H1 (cell line): ENCODE measurements at regions not wholly inside any gene's neighbourhood (a gene's known extent, or its start where the extent isn't known, plus 50 kb on each side); places are given as distances from the start of the nearest gene placed in this dataset.
A peak's percentile ranks its signal among the peaks of the same experiment; 100 is the strongest.

ENCODE experiments used
- CTCF ChIA-PET: fragments of 300-600 bp; sonication (Branson Sonifier 250); formaldehyde crosslinking; loops from one replicate; lab custom pipeline; 2021; ENCODE audit not compliant: partially characterized antibody; lab: Charles Lee
- POLR2A ChIA-PET: fragments of 300-600 bp; sonication (Branson Sonifier 250); formaldehyde crosslinking; loops from one replicate; lab custom pipeline; 2021; ENCODE audit warnings: inconsistent platforms; ENCODE audit not compliant: partially characterized antibody; lab: Charles Lee
- DNase-seq, 2 experiments: peaks; one replicate each; pipeline versions ENCODE4 v3.0.0 to v3.0.0-alpha.2; 2010 to 2022; ENCODE audit warnings: low spot score in 2 of 2, low read depth in 1 of 2, mixed read lengths in 1 of 2
- FAIRE-seq: peaks from 2 replicates; lab custom pipeline; 2011; peaks lifted over from hg19 to GRCh38; lab: Jason Lieb, UNC
- H2AFZ ChIP-seq: 2 replicates; pipeline ENCODE4 v1.8.1; 2012; ENCODE audit warnings: low read length, inconsistent platforms
- H2AK5ac ChIP-seq: 2 replicates; pipeline ENCODE4 v1.6.1; 2013; ENCODE audit warnings: low read depth, low read length
- H2BK120ac ChIP-seq: replicated peaks from 2 replicates; pipeline ENCODE3; 2013; ENCODE audit warnings: low read depth, low read length, inconsistent platforms
- H2BK12ac ChIP-seq: 2 replicates; pipeline ENCODE4 v1.6.1; 2013; ENCODE audit warnings: low read depth, low read length
- H2BK15ac ChIP-seq: 2 replicates; pipeline ENCODE4 v1.6.1; 2013; ENCODE audit warnings: low read length
- H2BK20ac ChIP-seq: 2 replicates; pipeline ENCODE4 v1.6.1; 2013; ENCODE audit warnings: low read length
- H2BK5ac ChIP-seq: 2 replicates; pipeline ENCODE4 v1.6.1; 2013; ENCODE audit warnings: low read depth, low read length
- H3K14ac ChIP-seq: 2 replicates; pipeline ENCODE4 v1.6.1; 2013; ENCODE audit warnings: inconsistent platforms; ENCODE audit not compliant: insufficient read length
- H3K18ac ChIP-seq: 2 replicates; pipeline ENCODE4 v1.6.1; 2013; ENCODE audit warnings: low read length; ENCODE audit errors: extremely low read depth
- H3K23ac ChIP-seq: 2 replicates; pipeline ENCODE4 v1.6.1; 2013; ENCODE audit warnings: inconsistent platforms; ENCODE audit not compliant: insufficient read length
- H3K23me2 ChIP-seq: 2 replicates; pipeline ENCODE4 v1.6.1; 2013; ENCODE audit warnings: low read depth, low read length
- H3K27ac ChIP-seq: 2 replicates; pipeline ENCODE4 v1.6.1; 2011; ENCODE audit warnings: low read depth, low read length, inconsistent platforms
- H3K27me3 ChIP-seq, 4 experiments: replicated peaks in 1 of 4; 1 replicate in 1 of 4; 2 replicates in 3 of 4; pipeline versions ENCODE4 v1.6.1 to v1.8.1; 2011 to 2013; ENCODE audit warnings: low read length in 3 of 4, mild to moderate bottlenecking in 3 of 4, inconsistent platforms in 2 of 4, mixed read lengths in 2 of 4, moderate library complexity in 1 of 4; ENCODE audit not compliant: control insufficient read depth in 3 of 4, insufficient read depth in 3 of 4; ENCODE audit errors: extremely low read depth in 1 of 4
- H3K36me3 ChIP-seq, 4 experiments: 2 replicates each; pipeline versions ENCODE4 v1.6.1 to v1.8.1; 2011 to 2013; ENCODE audit warnings: mild to moderate bottlenecking in 4 of 4, low read length in 3 of 4, moderate library complexity in 2 of 4, control low read depth in 1 of 4, inconsistent platforms in 1 of 4; ENCODE audit not compliant: insufficient read depth in 4 of 4, control insufficient read depth in 2 of 4
- H3K4ac ChIP-seq: replicated peaks from 2 replicates; pipeline ENCODE3; 2013; ENCODE audit warnings: low read length, low read depth, mixed read lengths, inconsistent platforms; ENCODE audit not compliant: insufficient read length
- H3K4me1 ChIP-seq, 4 experiments: replicated peaks in 1 of 4; 1 replicate in 1 of 4; 2 replicates in 3 of 4; pipeline versions ENCODE4 v1.6.1 to v1.8.1; 2011 to 2013; ENCODE audit warnings: low read length in 3 of 4, inconsistent platforms in 2 of 4, mixed read lengths in 1 of 4; ENCODE audit not compliant: insufficient read depth in 4 of 4, control insufficient read depth in 3 of 4
- H3K4me2 ChIP-seq, 2 experiments: 2 replicates each; pipeline versions ENCODE4 v1.6.1 to v1.8.1; 2011 to 2013; ENCODE audit warnings: low read depth in 2 of 2, low read length in 2 of 2, control low read depth in 1 of 2, inconsistent platforms in 1 of 2, mild to moderate bottlenecking in 1 of 2; ENCODE audit not compliant: insufficient read depth in 1 of 2
- H3K4me3 ChIP-seq, 4 experiments: fragments of 200-600, 300-600 bp in 1 of 4; sonication (generic), shearing (Covaris generic), sonication (Bioruptor Twin) in 1 of 4; 2 replicates each; pipeline versions ENCODE4 v1.5.1 to v1.8.1; 2011 to 2016; ENCODE audit warnings: low read length in 4 of 4, low read depth in 3 of 4, control low read depth in 2 of 4, inconsistent platforms in 2 of 4, mild to moderate bottlenecking in 2 of 4, mixed read lengths in 1 of 4, moderate library complexity in 1 of 4; ENCODE audit not compliant: insufficient read depth in 2 of 4; ENCODE audit errors: extremely low read depth in 1 of 4
- H3K56ac ChIP-seq: replicated peaks from 2 replicates; pipeline ENCODE3; 2013; ENCODE audit warnings: low read depth, mild to moderate bottlenecking, mixed read lengths, low read length, inconsistent platforms; ENCODE audit not compliant: insufficient read length
- H3K79me1 ChIP-seq: 2 replicates; pipeline ENCODE4 v1.6.1; 2013; ENCODE audit warnings: low read depth, low read length, control low read depth
- H3K79me2 ChIP-seq, 2 experiments: 2 replicates each; pipeline versions ENCODE4 v1.6.1 to v1.8.1; 2012 to 2013; ENCODE audit warnings: low read length in 2 of 2, mild to moderate bottlenecking in 2 of 2, inconsistent platforms in 1 of 2; ENCODE audit not compliant: insufficient read depth in 2 of 2, control insufficient read depth in 1 of 2
- H3K9ac ChIP-seq, 4 experiments: replicated peaks in 1 of 4; 1 replicate in 1 of 4; 2 replicates in 3 of 4; pipeline versions ENCODE4 v1.6.1 to v1.8.1; 2011 to 2013; ENCODE audit warnings: low read depth in 3 of 4, low read length in 3 of 4, control low read depth in 2 of 4, mild to moderate bottlenecking in 2 of 4, moderate library complexity in 2 of 4, inconsistent platforms in 1 of 4; ENCODE audit errors: extremely low read depth in 1 of 4
- H3K9me3 ChIP-seq, 2 experiments: 2 replicates each; pipeline versions ENCODE4 v1.6.1 to v1.8.1; 2012 to 2013; ENCODE audit warnings: mild to moderate bottlenecking in 2 of 2, moderate library complexity in 2 of 2, control low read depth in 1 of 2, inconsistent platforms in 1 of 2, low read depth in 1 of 2, low read length in 1 of 2, mixed read lengths in 1 of 2; ENCODE audit not compliant: insufficient read depth in 2 of 2
- H4K20me1 ChIP-seq, 2 experiments: replicated peaks in 1 of 2; 2 replicates each; pipeline versions ENCODE3 to v1.8.1; 2011 to 2013; ENCODE audit warnings: inconsistent platforms in 2 of 2, low read length in 2 of 2, mild to moderate bottlenecking in 1 of 2; ENCODE audit not compliant: insufficient read depth in 2 of 2, control insufficient read depth in 1 of 2
- H4K5ac ChIP-seq: 2 replicates; pipeline ENCODE4 v1.6.1; 2013; ENCODE audit warnings: low read length, low read depth, mixed read lengths, inconsistent platforms; ENCODE audit not compliant: insufficient read length
- H4K8ac ChIP-seq: 2 replicates; pipeline ENCODE4 v1.8.0; 2013; ENCODE audit warnings: mild to moderate bottlenecking, moderate library complexity, low read length, inconsistent platforms; ENCODE audit not compliant: insufficient read depth; ENCODE audit errors: extremely low read depth
- H4K91ac ChIP-seq: replicated peaks from 2 replicates; pipeline ENCODE3; 2013; ENCODE audit warnings: low read length, mixed read lengths, inconsistent platforms; ENCODE audit not compliant: insufficient read length
- ATF2 ChIP-seq: IDR thresholded peaks from 2 replicates; pipeline ENCODE4 v1.6.1; 2012; ENCODE audit warnings: low read length, inconsistent platforms
- CBX5 ChIP-seq: fragments of 300-800, 300-1000 bp; sonication (generic); IDR thresholded peaks from 2 replicates; pipeline ENCODE4 v1.7.1; 2016; ENCODE audit warnings: antibody characterized with exemption, low read length, low read depth
- HDAC6 ChIP-seq: IDR thresholded peaks from one replicate; pipeline ENCODE4 v1.7.1; 2012; ENCODE audit warnings: low read depth, mild to moderate bottlenecking, inconsistent platforms, low read length, moderate library complexity
- RXRA ChIP-seq: IDR thresholded peaks from 2 replicates; pipeline ENCODE4 v1.6.1; 2011; ENCODE audit warnings: low read depth, mild to moderate bottlenecking, low read length, moderate library complexity; ENCODE audit not compliant: insufficient read depth
- SP2 ChIP-seq: IDR thresholded peaks from 2 replicates; pipeline ENCODE4 v1.6.1; 2012; ENCODE audit warnings: mild to moderate bottlenecking, low read length, inconsistent platforms
- WGBS, 2 experiments: shearing (Covaris generic) in 1 of 2; methylation state at CpG; one replicate each; pipeline versions ENCODE4 v1.1.6 to v1.1.7; 2013 to 2015; ENCODE audit warnings: low lambda C conversion rate in 2 of 2, mixed read lengths in 2 of 2, inconsistent platforms in 1 of 2, low coverage in 1 of 2, missing lambda C conversion rate in 1 of 2; ENCODE audit not compliant: insufficient replicate concordance in 2 of 2, insufficient coverage in 1 of 2, insufficient read length in 1 of 2; ENCODE audit errors: extremely low coverage in 1 of 2, missing lambda C conversion rate in 1 of 2; 5-methylcytosine and 5-hydroxymethylcytosine counted together

DNA sequence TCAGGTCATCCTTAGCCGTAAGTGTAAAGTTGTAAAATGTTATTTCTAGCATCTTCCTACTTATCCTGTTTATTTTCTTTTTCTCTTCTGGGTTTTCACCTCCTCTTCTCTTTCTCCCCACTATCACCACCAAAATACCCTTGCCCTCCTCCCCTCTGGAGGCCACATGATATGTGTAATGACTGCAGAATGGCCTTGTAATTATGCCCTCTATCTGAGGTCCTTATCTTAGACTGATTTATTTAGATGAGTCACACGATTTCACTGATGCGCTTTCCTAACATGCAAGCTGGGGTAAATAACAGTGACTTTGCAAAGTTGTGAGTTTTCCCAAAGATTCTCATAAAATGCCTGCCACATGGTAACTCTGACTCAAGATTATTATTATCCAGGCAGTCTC is 231.8 kb upstream of the GPRIN3 start:
- H3K4me3 ChIP-seq, result no peak overlapping the region
- H2BK20ac ChIP-seq, result no peak overlapping the region
- CTCF ChIA-PET, result interaction anchor here (1.0 kb wide), 1 partner anchor 313 kb away, joined by 3 read pairs; no protein-coding TSS in a partner anchor
- H2BK5ac ChIP-seq, result no peak overlapping the region
- H4K20me1 ChIP-seq, result no peaks in the 10 kb centered on the region
- no peak overlapping the region for H2BK15ac ChIP-seq
- no peak overlapping the region for H3K14ac ChIP-seq
- H3K23ac ChIP-seq, result no peak overlapping the region
- peak; percentile 69 for FAIRE-seq
- no peak overlapping the region for H4K91ac ChIP-seq
- no peak overlapping the region for H3K27ac ChIP-seq
- TF ChIP-seq CBX5, result no peak
- no peak for TF ChIP-seq RXRA
- TF ChIP-seq HDAC6, result no peak
- TF ChIP-seq SP2, result no peak
- TF ChIP-seq ATF2, result no peak
- H2AK5ac ChIP-seq, result no peak overlapping the region
- H3K56ac ChIP-seq, result no peak overlapping the region
- no peaks in the 10 kb centered on the region for H3K79me1 ChIP-seq
- no peak overlapping the region for H3K18ac ChIP-seq
- no peak overlapping the region for H3K4me2 ChIP-seq
- POLR2A ChIA-PET, result no interaction called here
- H2BK120ac ChIP-seq, result no peak overlapping the region
- H3K36me3 ChIP-seq, result no peaks in the 10 kb centered on the region
- no peak overlapping the region for H4K5ac ChIP-seq
- H3K27me3 ChIP-seq, result no peaks in the 10 kb centered on the region
- H3K4me1 ChIP-seq, result no peaks in the 10 kb centered on the region
- no peak overlapping the region for H2BK12ac ChIP-seq
- H3K23me2 ChIP-seq, result no peaks in the 10 kb centered on the region
- no peak overlapping the region for H3K9ac ChIP-seq
- no peaks in the 10 kb centered on the region for H3K79me2 ChIP-seq
- DNase-seq, result no peak
- H3K9me3 ChIP-seq, result no peaks in the 10 kb centered on the region
- no peak overlapping the region for H3K4ac ChIP-seq
- H2AFZ ChIP-seq, result no peak overlapping the region
- no peak overlapping the region for H4K8ac ChIP-seq
- WGBS, 2 experiments, result 94% methylated on average over 3 of the region's 3 CpGs; no CpG with 5 or more reads in 1 of the 2 experiments
